Smooth muscle cell (in vitro differentiated cells): ENCODE measurements at regions not wholly inside any gene's neighbourhood (a gene's known extent, or its start where the extent isn't known, plus 50 kb on each side); places are given as distances from the start of the nearest gene placed in this dataset.

ENCODE experiments used
- DNase-seq: peaks from one replicate; lab custom pipeline; 2025; ENCODE audit not compliant: unreplicated experiment; lab: John Stamatoyannopoulos, UW
- H2AFZ ChIP-seq: fragments of 200-600 bp; sonication (generic); 2 replicates; pipeline ENCODE4 v1.6.0; 2016; ENCODE audit warnings: antibody characterized with exemption, low read depth, mild to moderate bottlenecking
- H3F3A ChIP-seq: fragments of 200-600 bp; sonication (generic); 2 replicates; pipeline ENCODE4 v1.6.0; 2017; ENCODE audit warnings: antibody characterized with exemption, low read depth
- H3K27ac ChIP-seq: fragments of 200-600 bp; sonication (generic); 2 replicates; pipeline ENCODE4 v1.5.1; 2016; ENCODE audit warnings: low read depth, mild to moderate bottlenecking
- H3K27me3 ChIP-seq: fragments of 200-600 bp; sonication (generic); 2 replicates; pipeline ENCODE4 v1.6.1; 2016; ENCODE audit warnings: low read depth, mild to moderate bottlenecking
- H3K36me3 ChIP-seq: fragments of 200-600 bp; sonication (generic); 2 replicates; pipeline ENCODE4 v1.5.1; 2016; ENCODE audit warnings: low read depth
- H3K4me1 ChIP-seq: fragments of 200-600 bp; sonication (generic); 2 replicates; pipeline ENCODE4 v1.5.1; 2016; ENCODE audit warnings: low read depth
- H3K4me2 ChIP-seq: fragments of 200-600 bp; sonication (generic); 2 replicates; pipeline ENCODE4 v1.6.0; 2016; ENCODE audit warnings: mild to moderate bottlenecking
- H3K4me3 ChIP-seq: fragments of 200-600 bp; sonication (generic); 2 replicates; pipeline ENCODE4 v1.5.1; 2016; ENCODE audit warnings: mild to moderate bottlenecking
- H3K79me2 ChIP-seq: fragments of 200-600 bp; sonication (generic); 2 replicates; pipeline ENCODE4 v1.6.0; 2016; ENCODE audit warnings: low read depth, mild to moderate bottlenecking
- H3K9ac ChIP-seq: fragments of 200-600 bp; sonication (generic); 2 replicates; pipeline ENCODE4 v1.6.0; 2016; ENCODE audit warnings: low read depth
- H3K9me3 ChIP-seq: fragments of 200-600 bp; sonication (generic); replicated peaks from 2 replicates; pipeline ENCODE4 v1.5.1; 2016; ENCODE audit warnings: low read depth
- H4K20me1 ChIP-seq: fragments of 200-600 bp; sonication (generic); 2 replicates; pipeline ENCODE4 v1.6.0; 2016; ENCODE audit warnings: low read depth
- CTCF ChIP-seq: fragments of 200-600 bp; sonication (generic); IDR thresholded peaks from 2 replicates; pipeline ENCODE4 v1.5.1; 2017; ENCODE audit warnings: borderline replicate concordance, mild to moderate bottlenecking, antibody characterized with exemption; ENCODE audit not compliant: insufficient read depth, poor library complexity, severe bottlenecking
- WGBS: methylation state at CpG from one replicate; pipeline ENCODE4 v1.1.7; 2016; ENCODE audit warnings: low lambda C conversion rate; 5-methylcytosine and 5-hydroxymethylcytosine counted together

- Histone ChIP-seq H3K4me1 (no peaks in the 10 kb centered on the region), H3F3A (no peaks in the 10 kb centered on the region), H3K4me3 (no peak overlapping the region), H2AFZ (no peak overlapping the region), H3K4me2 (no peak overlapping the region), H3K79me2 (no peaks in the 10 kb centered on the region), H4K20me1 (no peaks in the 10 kb centered on the region), H3K9ac (no peak overlapping the region), H3K9me3 (no peaks in the 10 kb centered on the region), H3K27me3 (no peaks in the 10 kb centered on the region), H3K27ac (no peak overlapping the region), H3K36me3 (no peaks in the 10 kb centered on the region)
- no peak for DNase-seq
- TF ChIP-seq CTCF = no peak
- WGBS = 70% methylated on average over 3 of the region's 3 CpGs
These were observed 1036.2 kb upstream of the POU3F3 start for GRCh38 chr2:103817746-103818145.

- Histone ChIP-seq H2AFZ (no peak overlapping the region), H3F3A (no peaks in the 10 kb centered on the region), H4K20me1 (no peaks in the 10 kb centered on the region), H3K4me3 (no peak overlapping the region), H3K36me3 (no peaks in the 10 kb centered on the region), H3K4me2 (no peak overlapping the region), H3K27ac (no peak overlapping the region), H3K9me3 (no peaks in the 10 kb centered on the region), H3K4me1 (no peaks in the 10 kb centered on the region), H3K9ac (no peak overlapping the region), H3K27me3 (no peaks in the 10 kb centered on the region), H3K79me2 (no peaks in the 10 kb centered on the region)
- WGBS = 24% methylated on average over 2 of the region's 2 CpGs
- no peak for DNase-seq
- TF ChIP-seq CTCF = no peak
These were observed 1035.7 kb upstream of the POU3F3 start for GRCh38 chr2:103818176-103818575.

GRCh38 chr2:103819599-103819998, 1034.3 kb upstream of the POU3F3 start:
- no peak overlapping the region for H3K4me2 ChIP-seq
- no peak overlapping the region for H3K4me3 ChIP-seq
- no peak for DNase-seq
- no peak overlapping the region for H3K9ac ChIP-seq
- no peaks in the 10 kb centered on the region for H3K36me3 ChIP-seq
- H3K27ac ChIP-seq = no peak overlapping the region
- TF ChIP-seq CTCF = no peak
- WGBS = 85% methylated on average over 5 of the region's 5 CpGs
- no peaks in the 10 kb centered on the region for H3K79me2 ChIP-seq
- no peaks in the 10 kb centered on the region for H3K9me3 ChIP-seq
- H3K4me1 ChIP-seq = no peaks in the 10 kb centered on the region
- H3K27me3 ChIP-seq = no peaks in the 10 kb centered on the region
- no peaks in the 10 kb centered on the region for H3F3A ChIP-seq
- H4K20me1 ChIP-seq = no peaks in the 10 kb centered on the region
- no peak overlapping the region for H2AFZ ChIP-seq

- H3K36me3 ChIP-seq = no peaks in the 10 kb centered on the region
- no peak overlapping the region for H3K9ac ChIP-seq
- H3K27ac ChIP-seq = no peak overlapping the region
- H3K4me1 ChIP-seq = no peaks in the 10 kb centered on the region
- 70% methylated on average over 1 of the region's 1 CpG for WGBS
- no peak overlapping the region for H3K4me3 ChIP-seq
- no peak overlapping the region for H2AFZ ChIP-seq
- H3K4me2 ChIP-seq = no peak overlapping the region
- no peak for DNase-seq
- H3K27me3 ChIP-seq = no peaks in the 10 kb centered on the region
- H3K79me2 ChIP-seq = no peaks in the 10 kb centered on the region
- TF ChIP-seq CTCF = no peak
- no peaks in the 10 kb centered on the region for H4K20me1 ChIP-seq
- no peaks in the 10 kb centered on the region for H3F3A ChIP-seq
- H3K9me3 ChIP-seq = no peaks in the 10 kb centered on the region
These were observed 1030.1 kb upstream of the POU3F3 start for GRCh38 chr2:103823847-103824246.
